ENCODE measurements at regions not wholly inside any gene's neighbourhood (a gene's known extent, or its start where the extent isn't known, plus 50 kb on each side); places are given as distances from the start of the nearest gene placed in this dataset.

- Histone ChIP-seq H3K4me1 (ENCODE audit: control insufficient read depth, insufficient read depth, low read length, poor library complexity, severe bottlenecking) (peaks cover 4% of the 10 kb centered on the region), H3K4me3 (ENCODE audit: extremely low read depth, insufficient read depth, low read length, poor library complexity, severe bottlenecking) (no peak overlapping the region), H3K9me3 (ENCODE audit: control insufficient read depth, low read length) (no peaks in the 10 kb centered on the region), H3K36me3 (ENCODE audit: control insufficient read depth, insufficient read depth, low read length) (no peaks in the 10 kb centered on the region), H3K27ac (ENCODE audit: low read depth, low read length, severe bottlenecking) (no peak overlapping the region)
- WGBS, 2 experiments (ENCODE audit: insufficient coverage in 2 of 2): 70 to 73% methylated on average over 7 to 8 of the region's 10 CpGs
Measured at GRCh38 chr1:29849038-29849750, 612.9 kb downstream of the PTPRU start.

GRCh38 chr1:29845910-29846309 lies 609.6 kb downstream of the PTPRU start:
- Histone ChIP-seq H3K27ac (ENCODE audit: low read depth, low read length, severe bottlenecking) (no peak overlapping the region), H3K36me3 (ENCODE audit: control insufficient read depth, insufficient read depth, low read length) (no peaks in the 10 kb centered on the region), H3K4me1 (ENCODE audit: control insufficient read depth, insufficient read depth, low read length, poor library complexity, severe bottlenecking) (peaks cover 4% of the 10 kb centered on the region), H3K9me3 (ENCODE audit: control insufficient read depth, low read length) (peaks cover 15% of the 10 kb centered on the region), H3K4me3 (ENCODE audit: extremely low read depth, insufficient read depth, low read length, poor library complexity, severe bottlenecking) (no peak overlapping the region)
- 79 to 83% methylated on average over 11 to 12 of the region's 12 CpGs for WGBS, 2 experiments (ENCODE audit: insufficient coverage in 2 of 2)

GRCh38 chr1:29842130-29842529 lies 605.8 kb downstream of the PTPRU start:
- no peaks in the 10 kb centered on the region for H3K36me3 ChIP-seq (ENCODE audit: control insufficient read depth, insufficient read depth, low read length)
- WGBS, 2 experiments (ENCODE audit: insufficient coverage in 2 of 2): 67 to 88% methylated on average over 1 of the region's 1 CpG
- H3K4me3 ChIP-seq (ENCODE audit: extremely low read depth, insufficient read depth, low read length, poor library complexity, severe bottlenecking): no peak overlapping the region
- H3K27ac ChIP-seq (ENCODE audit: low read depth, low read length, severe bottlenecking): no peak overlapping the region
- H3K9me3 ChIP-seq (ENCODE audit: control insufficient read depth, low read length): peaks cover 16% of the 10 kb centered on the region
- no peaks in the 10 kb centered on the region for H3K4me1 ChIP-seq (ENCODE audit: control insufficient read depth, insufficient read depth, low read length, poor library complexity, severe bottlenecking)

- H3K4me1 ChIP-seq (ENCODE audit: control insufficient read depth, insufficient read depth, low read length, poor library complexity, severe bottlenecking): no peaks in the 10 kb centered on the region
- no peak overlapping the region for H3K27ac ChIP-seq (ENCODE audit: low read depth, low read length, severe bottlenecking)
- 86% methylated on average over 4 of the region's 4 CpGs; no CpG with 5 or more reads in 1 of the 2 experiments for WGBS, 2 experiments (ENCODE audit: insufficient coverage in 2 of 2)
- peaks cover 16% of the 10 kb centered on the region for H3K9me3 ChIP-seq (ENCODE audit: control insufficient read depth, low read length)
- no peaks in the 10 kb centered on the region for H3K36me3 ChIP-seq (ENCODE audit: control insufficient read depth, insufficient read depth, low read length)
- no peak overlapping the region for H3K4me3 ChIP-seq (ENCODE audit: extremely low read depth, insufficient read depth, low read length, poor library complexity, severe bottlenecking)
Measured at GRCh38 chr1:29839726-29840125, 603.4 kb downstream of the PTPRU start.

- H3K9me3 ChIP-seq (ENCODE audit: control insufficient read depth, low read length): peaks cover 16% of the 10 kb centered on the region
- H3K4me1 ChIP-seq (ENCODE audit: control insufficient read depth, insufficient read depth, low read length, poor library complexity, severe bottlenecking): no peaks in the 10 kb centered on the region
- H3K36me3 ChIP-seq (ENCODE audit: control insufficient read depth, insufficient read depth, low read length): no peaks in the 10 kb centered on the region
- WGBS, 2 experiments (ENCODE audit: insufficient coverage in 2 of 2): 91 to 93% methylated on average over 1 to 2 of the region's 3 CpGs
- no peak overlapping the region for H3K4me3 ChIP-seq (ENCODE audit: extremely low read depth, insufficient read depth, low read length, poor library complexity, severe bottlenecking)
- H3K27ac ChIP-seq (ENCODE audit: low read depth, low read length, severe bottlenecking): no peak overlapping the region
Measured at GRCh38 chr1:29838738-29839320, 602.5 kb downstream of the PTPRU start.

- Histone ChIP-seq H3K9me3 (ENCODE audit: control insufficient read depth, low read length) (peaks cover 5% of the 10 kb centered on the region), H3K4me1 (ENCODE audit: control insufficient read depth, insufficient read depth, low read length, poor library complexity, severe bottlenecking) (no peaks in the 10 kb centered on the region), H3K36me3 (ENCODE audit: control insufficient read depth, insufficient read depth, low read length) (no peaks in the 10 kb centered on the region), H3K4me3 (ENCODE audit: extremely low read depth, insufficient read depth, low read length, poor library complexity, severe bottlenecking) (no peak overlapping the region), H3K27ac (ENCODE audit: low read depth, low read length, severe bottlenecking) (no peak overlapping the region)
- 72 to 76% methylated on average over 9 to 12 of the region's 12 CpGs for WGBS, 2 experiments (ENCODE audit: insufficient coverage in 2 of 2)
Measured at GRCh38 chr1:29836651-29837646, 600.6 kb downstream of the PTPRU start.

- H3K9me3 ChIP-seq (ENCODE audit: control insufficient read depth, low read length): peaks cover under 1% of the 10 kb centered on the region
- H3K36me3 ChIP-seq (ENCODE audit: control insufficient read depth, insufficient read depth, low read length): no peaks in the 10 kb centered on the region
- no peak overlapping the region for H3K4me3 ChIP-seq (ENCODE audit: extremely low read depth, insufficient read depth, low read length, poor library complexity, severe bottlenecking)
- no peak overlapping the region for H3K27ac ChIP-seq (ENCODE audit: low read depth, low read length, severe bottlenecking)
- WGBS, 2 experiments (ENCODE audit: insufficient coverage in 2 of 2): 77 to 81% methylated on average over 5 to 7 of the region's 8 CpGs
- no peaks in the 10 kb centered on the region for H3K4me1 ChIP-seq (ENCODE audit: control insufficient read depth, insufficient read depth, low read length, poor library complexity, severe bottlenecking)
Measured at GRCh38 chr1:29835874-29836273, 599.6 kb downstream of the PTPRU start.

GRCh38 chr1:29835406-29835805 lies 599.1 kb downstream of the PTPRU start:
- WGBS, 2 experiments (ENCODE audit: insufficient coverage in 2 of 2): 95 to 97% methylated on average over 2 to 3 of the region's 4 CpGs
- Histone ChIP-seq H3K27ac (ENCODE audit: low read depth, low read length, severe bottlenecking) (no peak overlapping the region), H3K4me1 (ENCODE audit: control insufficient read depth, insufficient read depth, low read length, poor library complexity, severe bottlenecking) (no peaks in the 10 kb centered on the region)

GRCh38 chr1:29833581-29833980 lies 597.3 kb downstream of the PTPRU start:
- H3K4me1 ChIP-seq (ENCODE audit: control insufficient read depth, insufficient read depth, low read length, poor library complexity, severe bottlenecking): no peaks in the 10 kb centered on the region
- 77 to 97% methylated on average over 3 to 5 of the region's 6 CpGs for WGBS, 2 experiments (ENCODE audit: insufficient coverage in 2 of 2)

More at GRCh38 chr1:29835406-29835805, 599.1 kb downstream of the PTPRU start:
- Histone ChIP-seq H3K4me3 (ENCODE audit: extremely low read depth, insufficient read depth, low read length, poor library complexity, severe bottlenecking) (no peak overlapping the region), H3K36me3 (ENCODE audit: control insufficient read depth, insufficient read depth, low read length) (no peaks in the 10 kb centered on the region), H3K9me3 (ENCODE audit: control insufficient read depth, low read length) (no peaks in the 10 kb centered on the region)

GRCh38 chr1:29832936-29833335 lies 596.6 kb downstream of the PTPRU start:
- Histone ChIP-seq H3K9me3 (ENCODE audit: control insufficient read depth, low read length) (no peaks in the 10 kb centered on the region), H3K36me3 (ENCODE audit: control insufficient read depth, insufficient read depth, low read length) (no peaks in the 10 kb centered on the region), H3K4me1 (ENCODE audit: control insufficient read depth, insufficient read depth, low read length, poor library complexity, severe bottlenecking) (no peaks in the 10 kb centered on the region), H3K4me3 (ENCODE audit: extremely low read depth, insufficient read depth, low read length, poor library complexity, severe bottlenecking) (no peak overlapping the region), H3K27ac (ENCODE audit: low read depth, low read length, severe bottlenecking) (no peak overlapping the region)
- WGBS, 2 experiments (ENCODE audit: insufficient coverage in 2 of 2): 80 to 81% methylated on average over 3 to 4 of the region's 5 CpGs

More at GRCh38 chr1:29833581-29833980, 597.3 kb downstream of the PTPRU start:
- no peaks in the 10 kb centered on the region for H3K9me3 ChIP-seq (ENCODE audit: control insufficient read depth, low read length)
- H3K27ac ChIP-seq (ENCODE audit: low read depth, low read length, severe bottlenecking): no peak overlapping the region
- no peaks in the 10 kb centered on the region for H3K36me3 ChIP-seq (ENCODE audit: control insufficient read depth, insufficient read depth, low read length)
- no peak overlapping the region for H3K4me3 ChIP-seq (ENCODE audit: extremely low read depth, insufficient read depth, low read length, poor library complexity, severe bottlenecking)

All from mesodermal cell (in vitro differentiated cells).